ENCODE measurements at regions not wholly inside any gene's neighbourhood (a gene's known extent, or its start where the extent isn't known, plus 50 kb on each side); places are given as distances from the start of the nearest gene placed in this dataset.

GRCh38 chr12:131249246-131250027, 295.7 kb downstream of the ADGRD1 start:
- DNase-seq = no peak
- TF ChIP-seq GATA1 (IDR thresholded peaks at IDR 0.05; ENCODE audit: low read depth, low read length) (no peak), POLR2A (IDR thresholded peaks at IDR 0.05; ENCODE audit: low read length) (no peak)

GRCh38 chr12:131250028-131250950, 296.6 kb downstream of the ADGRD1 start:
- DNase-seq = no peak
- TF ChIP-seq POLR2A (IDR thresholded peaks at IDR 0.05; ENCODE audit: low read length) = no peak
- no peak for TF ChIP-seq GATA1 (IDR thresholded peaks at IDR 0.05; ENCODE audit: low read depth, low read length)

- DNase-seq = no peak
- TF ChIP-seq POLR2A (IDR thresholded peaks at IDR 0.05; ENCODE audit: low read length) (no peak), GATA1 (IDR thresholded peaks at IDR 0.05; ENCODE audit: low read depth, low read length) (no peak)
These were observed 297.2 kb downstream of the ADGRD1 start for GRCh38 chr12:131250951-131251315.

GRCh38 chr12:131251336-131252101, 297.8 kb downstream of the ADGRD1 start:
- TF ChIP-seq GATA1 (IDR thresholded peaks at IDR 0.05; ENCODE audit: low read depth, low read length) (no peak), POLR2A (IDR thresholded peaks at IDR 0.05; ENCODE audit: low read length) (no peak)
- no peak for DNase-seq

- no peak for TF ChIP-seq GATA1 (IDR thresholded peaks at IDR 0.05; ENCODE audit: low read depth, low read length)
- TF ChIP-seq POLR2A (IDR thresholded peaks at IDR 0.05; ENCODE audit: low read length) = no peak
- DNase-seq = no peak
These were observed 299.8 kb downstream of the ADGRD1 start for GRCh38 chr12:131253376-131254026.

- no peak for TF ChIP-seq POLR2A (IDR thresholded peaks at IDR 0.05; ENCODE audit: low read length)
- TF ChIP-seq GATA1 (IDR thresholded peaks at IDR 0.05; ENCODE audit: low read depth, low read length) = no peak
- DNase-seq = no peak
These were observed 300.7 kb downstream of the ADGRD1 start for GRCh38 chr12:131254374-131254773.

- no peak for DNase-seq
- no peak for TF ChIP-seq POLR2A (IDR thresholded peaks at IDR 0.05; ENCODE audit: low read length)
These were observed 304.7 kb downstream of the ADGRD1 start for GRCh38 chr12:131258398-131258797.

GRCh38 chr12:131260251-131260905, 306.7 kb downstream of the ADGRD1 start:
- no peak for TF ChIP-seq POLR2A (IDR thresholded peaks at IDR 0.05; ENCODE audit: low read length)
- no peak for TF ChIP-seq GATA1 (IDR thresholded peaks at IDR 0.05; ENCODE audit: low read depth, low read length)
- DNase-seq = no peak

GRCh38 chr12:131260954-131261353, 307.2 kb downstream of the ADGRD1 start:
- TF ChIP-seq POLR2A (IDR thresholded peaks at IDR 0.05; ENCODE audit: low read length) = no peak
- TF ChIP-seq GATA1 (IDR thresholded peaks at IDR 0.05; ENCODE audit: low read depth, low read length) = no peak
- DNase-seq = no peak

GRCh38 chr12:131261906-131262305, 308.2 kb downstream of the ADGRD1 start:
- DNase-seq = no peak
- TF ChIP-seq POLR2A (IDR thresholded peaks at IDR 0.05; ENCODE audit: low read length) = no peak
- no peak for TF ChIP-seq GATA1 (IDR thresholded peaks at IDR 0.05; ENCODE audit: low read depth, low read length)

- no peak for DNase-seq
- no peak for TF ChIP-seq POLR2A (IDR thresholded peaks at IDR 0.05; ENCODE audit: low read length)
- no peak for TF ChIP-seq GATA1 (IDR thresholded peaks at IDR 0.05; ENCODE audit: low read depth, low read length)
These were observed 309.9 kb downstream of the ADGRD1 start for GRCh38 chr12:131263626-131264025.

GRCh38 chr12:131264635-131265034, 310.9 kb downstream of the ADGRD1 start:
- no peak for DNase-seq
- no peak for TF ChIP-seq POLR2A (IDR thresholded peaks at IDR 0.05; ENCODE audit: low read length)
- no peak for TF ChIP-seq GATA1 (IDR thresholded peaks at IDR 0.05; ENCODE audit: low read depth, low read length)
